ENCODE measurements at regions not wholly inside any gene's neighbourhood (a gene's known extent, or its start where the extent isn't known, plus 50 kb on each side); places are given as distances from the start of the nearest gene placed in this dataset.

DNA sequence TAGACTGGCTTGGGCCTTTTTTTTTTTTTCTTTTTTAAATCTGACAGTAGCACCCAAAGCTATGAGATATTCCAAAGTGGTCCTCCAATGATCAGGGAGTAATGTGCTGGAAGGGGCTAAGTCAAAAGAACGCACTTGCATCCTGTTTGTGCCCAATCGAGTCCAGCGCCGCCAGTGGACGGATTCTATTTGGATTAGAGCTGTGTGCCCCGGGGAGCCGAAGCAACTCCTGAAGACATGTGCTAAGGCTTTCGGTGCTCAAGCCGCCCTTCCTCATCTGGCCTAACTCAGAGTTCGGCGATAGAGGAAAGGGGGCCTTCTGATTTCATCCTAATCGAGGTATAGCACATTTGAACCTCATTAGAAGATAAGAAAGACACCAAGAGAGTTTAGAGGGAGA lies 147.8 kb upstream of the NECTIN1 start:
- Histone ChIP-seq H3K27me3 (ENCODE audit: control insufficient read depth in 2 of 2, insufficient read depth in 2 of 2, low read length in 2 of 2) (peaks cover 0 to 4% of the 10 kb centered on the region in 2 donors), H3K79me2 (ENCODE audit: insufficient read depth, low read length) (no peaks in the 10 kb centered on the region), H3K4me1 (ENCODE audit: control insufficient read depth in 1 of 2, insufficient read depth in 2 of 2, low read length in 2 of 2) (no peaks in the 10 kb centered on the region), H3K36me3 (replicated peaks in 1 of 2; ENCODE audit: control insufficient read depth in 1 of 2, insufficient read depth in 2 of 2, low read length in 2 of 2) (no peaks in the 10 kb centered on the region), H3K9ac (ENCODE audit: insufficient read depth, low read length, poor library complexity, severe bottlenecking) (no peak overlapping the region), H3K9me3 (replicated peaks in 1 of 2; ENCODE audit: control insufficient read depth in 1 of 2, insufficient read depth in 1 of 2, low read length in 2 of 2) (no peaks in the 10 kb centered on the region), H2AFZ (ENCODE audit: insufficient read depth, low read depth, low read length, poor library complexity, severe bottlenecking) (no peak overlapping the region), H4K20me1 (ENCODE audit: insufficient read depth, low read length) (no peaks in the 10 kb centered on the region), H3K27ac (ENCODE audit: low read depth in 1 of 2, low read length in 2 of 2) (no peak overlapping the region), H3K4me3 (replicated peaks in 1 of 3; ENCODE audit: low read depth in 2 of 3, low read length in 3 of 3) (no peak overlapping the region), H3K4me2 (replicated peaks; ENCODE audit: extremely low read depth, low read length, poor library complexity, severe bottlenecking) (no peak overlapping the region)
- DNase-seq = no peak
- no peaks in the 10 kb centered on the region for H3K4me1 Mint-ChIP-seq
- TF ChIP-seq, protein P1, sequence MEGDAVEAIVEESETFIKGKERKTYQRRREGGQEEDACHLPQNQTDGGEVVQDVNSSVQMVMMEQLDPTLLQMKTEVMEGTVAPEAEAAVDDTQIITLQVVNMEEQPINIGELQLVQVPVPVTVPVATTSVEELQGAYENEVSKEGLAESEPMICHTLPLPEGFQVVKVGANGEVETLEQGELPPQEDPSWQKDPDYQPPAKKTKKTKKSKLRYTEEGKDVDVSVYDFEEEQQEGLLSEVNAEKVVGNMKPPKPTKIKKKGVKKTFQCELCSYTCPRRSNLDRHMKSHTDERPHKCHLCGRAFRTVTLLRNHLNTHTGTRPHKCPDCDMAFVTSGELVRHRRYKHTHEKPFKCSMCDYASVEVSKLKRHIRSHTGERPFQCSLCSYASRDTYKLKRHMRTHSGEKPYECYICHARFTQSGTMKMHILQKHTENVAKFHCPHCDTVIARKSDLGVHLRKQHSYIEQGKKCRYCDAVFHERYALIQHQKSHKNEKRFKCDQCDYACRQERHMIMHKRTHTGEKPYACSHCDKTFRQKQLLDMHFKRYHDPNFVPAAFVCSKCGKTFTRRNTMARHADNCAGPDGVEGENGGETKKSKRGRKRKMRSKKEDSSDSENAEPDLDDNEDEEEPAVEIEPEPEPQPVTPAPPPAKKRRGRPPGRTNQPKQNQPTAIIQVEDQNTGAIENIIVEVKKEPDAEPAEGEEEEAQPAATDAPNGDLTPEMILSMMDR (IDR thresholded peaks at IDR 0.05) = no peak
- H3K4me3 Mint-ChIP-seq = no peak overlapping the region
- peaks cover 3 to 16% (median 11%) of the 10 kb centered on the region in 3 donors for H3K27me3 Mint-ChIP-seq (ENCODE audit: low read depth in 3 of 3)
- H3K9me3 Mint-ChIP-seq = no peaks in the 10 kb centered on the region
- no peaks in the 10 kb centered on the region for H3K36me3 Mint-ChIP-seq
- WGBS (ENCODE audit: insufficient coverage) = 93% methylated on average over 11 of the region's 12 CpGs
- intact Hi-C loops (cut with micrococcal nuclease) = no loop called here
- no peak overlapping the region for H3K27ac Mint-ChIP-seq

DNA sequence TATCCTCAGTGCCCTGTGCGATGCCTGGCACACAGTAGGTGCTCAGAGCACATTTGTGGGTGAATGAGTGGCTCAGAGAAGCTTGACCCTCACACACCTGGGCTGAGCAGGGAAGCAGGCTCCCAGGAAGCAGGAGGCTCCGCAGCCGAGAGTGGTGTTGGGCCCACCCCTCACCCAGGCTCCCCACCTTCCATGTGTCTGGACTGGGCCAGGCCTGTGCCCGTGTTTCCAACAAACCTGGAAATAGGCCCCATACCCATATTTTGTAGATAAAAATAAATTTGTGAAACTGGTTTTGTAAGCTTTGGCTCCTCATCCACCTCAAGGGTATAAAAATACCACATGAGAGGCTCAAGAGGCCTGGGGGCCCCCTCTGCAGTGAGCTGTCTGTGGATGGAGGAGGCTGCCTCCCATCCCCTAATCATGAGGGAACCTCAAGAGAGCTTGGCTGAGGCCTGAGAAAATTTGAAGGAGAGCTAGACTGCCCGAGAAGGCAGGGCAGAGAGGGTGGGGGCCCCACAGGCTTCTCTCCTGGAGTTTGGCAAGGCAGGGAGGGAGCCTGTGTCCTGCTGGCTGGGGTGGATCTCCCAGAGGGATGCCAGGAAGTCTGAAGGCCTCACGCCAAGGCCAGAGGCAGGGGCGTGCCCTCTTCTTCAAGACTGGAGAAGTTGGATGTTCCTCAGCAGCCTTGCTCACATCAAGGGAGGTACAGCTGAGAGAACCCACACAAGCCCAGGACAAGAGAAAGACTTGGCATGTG lies 147.0 kb upstream of the NECTIN1 start:
- no peaks in the 10 kb centered on the region for H3K36me3 Mint-ChIP-seq
- Histone ChIP-seq H4K20me1 (ENCODE audit: insufficient read depth, low read length) (no peaks in the 10 kb centered on the region), H3K79me2 (ENCODE audit: insufficient read depth, low read length) (no peaks in the 10 kb centered on the region), H2AFZ (ENCODE audit: insufficient read depth, low read depth, low read length, poor library complexity, severe bottlenecking) (no peak overlapping the region), H3K4me2 (replicated peaks; ENCODE audit: extremely low read depth, low read length, poor library complexity, severe bottlenecking) (no peak overlapping the region), H3K27ac (ENCODE audit: low read depth in 1 of 2, low read length in 2 of 2) (no peak overlapping the region), H3K9me3 (replicated peaks in 1 of 2; ENCODE audit: control insufficient read depth in 1 of 2, insufficient read depth in 1 of 2, low read length in 2 of 2) (no peaks in the 10 kb centered on the region), H3K4me1 (ENCODE audit: control insufficient read depth in 1 of 2, insufficient read depth in 2 of 2, low read length in 2 of 2) (no peaks in the 10 kb centered on the region), H3K4me3 (replicated peaks in 1 of 3; ENCODE audit: low read depth in 2 of 3, low read length in 3 of 3) (no peak overlapping the region), H3K36me3 (replicated peaks in 1 of 2; ENCODE audit: control insufficient read depth in 1 of 2, insufficient read depth in 2 of 2, low read length in 2 of 2) (no peaks in the 10 kb centered on the region), H3K27me3 (ENCODE audit: control insufficient read depth in 2 of 2, insufficient read depth in 2 of 2, low read length in 2 of 2) (peaks cover 0 to 10% of the 10 kb centered on the region in 2 donors), H3K9ac (ENCODE audit: insufficient read depth, low read length, poor library complexity, severe bottlenecking) (no peak overlapping the region)
- no peak for DNase-seq
- H3K4me3 Mint-ChIP-seq = no peak overlapping the region
- no peak overlapping the region for H3K27ac Mint-ChIP-seq
- TF ChIP-seq, protein P1 (IDR thresholded peaks at IDR 0.05) = no peak
- H3K27me3 Mint-ChIP-seq (ENCODE audit: low read depth in 3 of 3) = peaks cover 3 to 16% (median 10%) of the 10 kb centered on the region in 3 donors
- 92% methylated on average over 4 of the region's 7 CpGs for WGBS (ENCODE audit: insufficient coverage)
- no peaks in the 10 kb centered on the region for H3K9me3 Mint-ChIP-seq
- intact Hi-C loops (cut with micrococcal nuclease) = no loop called here
- no peaks in the 10 kb centered on the region for H3K4me1 Mint-ChIP-seq
